PC-3 (cell line): ENCODE measurements at regions not wholly inside any gene's neighbourhood (a gene's known extent, or its start where the extent isn't known, plus 50 kb on each side); places are given as distances from the start of the nearest gene placed in this dataset.

ENCODE experiments used
- ATAC-seq: fragments of 200-7000 bp; cut with Tn5 transposase; 2 replicates; pipeline ENCODE4 v1.9.1; 2020; ENCODE audit warnings: mild to moderate bottlenecking, moderate library complexity
- BruUV-seq: library from RNA; stranded (reverse); fragments of 400-500 nt; replicated peaks from 2 replicates; lab custom pipeline; 2021; lab: Mats Ljungman, UMichigan
- CTCF ChIA-PET: fragments of 300-600 bp; sonication (Branson Sonifier 250); formaldehyde crosslinking; loops from one replicate; lab custom pipeline; 2022; ENCODE audit warnings: antibody characterized with exemption; lab: Charles Lee
- POLR2A ChIA-PET: fragments of 300-600 bp; sonication (Branson Sonifier 250); formaldehyde crosslinking; loops from one replicate; lab custom pipeline; 2022; ENCODE audit warnings: antibody characterized with exemption; ENCODE audit not compliant: unreplicated experiment; lab: Charles Lee
- DNase-seq: peaks from one replicate; pipeline ENCODE4 v3.0.0-alpha.2; 2015
- H2AFZ ChIP-seq: fragments of 300-600 bp; sonication (generic); 2 replicates; pipeline ENCODE4 v1.6.0; 2016; ENCODE audit warnings: antibody characterized with exemption, low read length
- H3F3A ChIP-seq: fragments of 300-600 bp; sonication (generic); one replicate; pipeline ENCODE4 v1.6.0; 2017; ENCODE audit warnings: antibody characterized with exemption, low read length, control low read depth, mild to moderate bottlenecking; ENCODE audit not compliant: unreplicated experiment
- H3K27ac ChIP-seq: fragments of 300-600 bp; sonication (generic); 2 replicates; pipeline ENCODE4 v1.5.1; 2016; ENCODE audit warnings: mild to moderate bottlenecking, low read length
- H3K27me3 ChIP-seq: fragments of 300-600 bp; sonication (generic); 2 replicates; pipeline ENCODE4 v1.6.1; 2016; ENCODE audit warnings: low read length, mixed read lengths
- H3K36me3 ChIP-seq: fragments of 300-600 bp; sonication (generic); 2 replicates; pipeline ENCODE4 v1.6.1; 2016; ENCODE audit warnings: low read depth, mixed run types, low read length, mixed read lengths
- H3K4me1 ChIP-seq: fragments of 300-600 bp; sonication (generic); 2 replicates; pipeline ENCODE4 v1.5.1; 2016; ENCODE audit warnings: low read length; ENCODE audit not compliant: insufficient read depth
- H3K4me2 ChIP-seq: fragments of 300-600 bp; sonication (generic); 2 replicates; pipeline ENCODE4 v1.6.0; 2016; ENCODE audit warnings: low read length
- H3K4me3 ChIP-seq: fragments of 300-600 bp; sonication (generic); 2 replicates; pipeline ENCODE4 v1.5.1; 2016; ENCODE audit warnings: mild to moderate bottlenecking, low read length, mixed read lengths
- H3K79me2 ChIP-seq: fragments of 300-600 bp; sonication (generic); 2 replicates; pipeline ENCODE4 v1.6.1; 2017; ENCODE audit warnings: low read length, mixed read lengths
- H3K9ac ChIP-seq: fragments of 300-600 bp; sonication (generic); 2 replicates; pipeline ENCODE4 v1.6.0; 2016; ENCODE audit warnings: mild to moderate bottlenecking, low read length
- H3K9me2 ChIP-seq: fragments of 300-600 bp; sonication (generic); replicated peaks from 2 replicates; pipeline ENCODE4 v1.6.1; 2016; ENCODE audit warnings: mixed run types, low read length, mixed read lengths
- H3K9me3 ChIP-seq: fragments of 300-600 bp; sonication (generic); 2 replicates; pipeline ENCODE4 v1.6.1; 2016; ENCODE audit warnings: low read length, mixed read lengths
- H4K20me1 ChIP-seq: fragments of 300-600 bp; sonication (generic); 2 replicates; pipeline ENCODE4 v1.6.1; 2016; ENCODE audit warnings: low read length, mixed read lengths
- CTCF ChIP-seq: fragments of 300-600 bp; sonication (generic); conservative IDR thresholded peaks from 2 replicates; pipeline ENCODE4 v1.5.1; 2017; ENCODE audit warnings: antibody characterized with exemption, low read depth, mild to moderate bottlenecking, low read length
- EZH2 ChIP-seq: fragments of 300-600 bp; sonication (generic); IDR thresholded peaks from one replicate; pipeline ENCODE4 v1.6.1; 2017; ENCODE audit warnings: antibody characterized with exemption, mild to moderate bottlenecking, low read length; ENCODE audit not compliant: unreplicated experiment
- EZH2phosphoT487 ChIP-seq: fragments of 300-600 bp; sonication (generic); IDR thresholded peaks from 2 replicates; pipeline ENCODE4 v1.6.1; 2018; ENCODE audit warnings: mild to moderate bottlenecking, antibody characterized with exemption, low read length, borderline replicate concordance
- intact Hi-C: fragments of 100-400 bp; cut with micrococcal nuclease; formaldehyde crosslinking; loops from 2 replicates; pipeline ENCODE4 v1.9.0; 2023

GRCh38 chr6:166719019-166719418, 92.0 kb upstream of the RPS6KA2 start:
- TF ChIP-seq EZH2phosphoT487 = no peak
- TF ChIP-seq EZH2 = no peak
- TF ChIP-seq CTCF = no peak
- no peak overlapping the region for H3K4me2 ChIP-seq
- DNase-seq (no peak), ATAC-seq (no peak)
- H3K4me3 ChIP-seq = no peak overlapping the region
- no peak overlapping the region for H3K9ac ChIP-seq
- no peak overlapping the region for H3K27ac ChIP-seq
- intact Hi-C loops = no loop called here
- BruUV-seq = no TSS peak
- no peaks in the 10 kb centered on the region for H3K36me3 ChIP-seq
- H3K9me3 ChIP-seq = no peaks in the 10 kb centered on the region
- H3K27me3 ChIP-seq = no peaks in the 10 kb centered on the region
- no peaks in the 10 kb centered on the region for H3K79me2 ChIP-seq
- no peaks in the 10 kb centered on the region for H4K20me1 ChIP-seq
- H3K4me1 ChIP-seq = peaks cover 26% of the 10 kb centered on the region
- no peaks in the 10 kb centered on the region for H3F3A ChIP-seq
- ChIA-PET CTCF (no interaction called here), POLR2A (no interaction called here)
- H3K9me2 ChIP-seq = no peaks in the 10 kb centered on the region
- no peak overlapping the region for H2AFZ ChIP-seq

GRCh38 chr6:166718516-166718915, 91.5 kb upstream of the RPS6KA2 start:
- Histone ChIP-seq H3K36me3 (no peaks in the 10 kb centered on the region), H3K4me1 (peaks cover 24% of the 10 kb centered on the region), H3K9ac (no peak overlapping the region), H3K79me2 (no peaks in the 10 kb centered on the region), H3K4me2 (no peak overlapping the region), H3K27me3 (no peaks in the 10 kb centered on the region), H3K4me3 (no peak overlapping the region), H3K9me2 (no peaks in the 10 kb centered on the region), H3K9me3 (no peaks in the 10 kb centered on the region), H2AFZ (no peak overlapping the region), H4K20me1 (no peaks in the 10 kb centered on the region), H3F3A (no peaks in the 10 kb centered on the region), H3K27ac (no peak overlapping the region)
- ATAC-seq = no peak
- POLR2A ChIA-PET = no interaction called here
- CTCF ChIA-PET = no interaction called here
- no TSS peak for BruUV-seq
- intact Hi-C loops = no loop called here
- DNase-seq = no peak
- TF ChIP-seq EZH2 (no peak), CTCF (no peak), EZH2phosphoT487 (no peak)

GRCh38 chr6:166716910-166717617, 90.0 kb upstream of the RPS6KA2 start:
- ATAC-seq (no peak), DNase-seq (no peak)
- Histone ChIP-seq H2AFZ (no peak overlapping the region), H3K4me3 (no peak overlapping the region), H3K36me3 (no peaks in the 10 kb centered on the region), H3K9ac (no peak overlapping the region), H3K79me2 (no peaks in the 10 kb centered on the region), H3K9me3 (no peaks in the 10 kb centered on the region), H3K27me3 (no peaks in the 10 kb centered on the region), H3K4me2 (no peak overlapping the region), H3K27ac (no peak overlapping the region), H3F3A (no peaks in the 10 kb centered on the region), H3K4me1 (peaks cover 16% of the 10 kb centered on the region), H3K9me2 (no peaks in the 10 kb centered on the region), H4K20me1 (no peaks in the 10 kb centered on the region)
- ChIA-PET POLR2A (no interaction called here), CTCF (no interaction called here)
- no TSS peak for BruUV-seq
- TF ChIP-seq CTCF (no peak), EZH2 (no peak), EZH2phosphoT487 (no peak)
- intact Hi-C loops = no loop called here
